Neuron (in vitro differentiated cells): ENCODE measurements at regions not wholly inside any gene's neighbourhood (a gene's known extent, or its start where the extent isn't known, plus 50 kb on each side); places are given as distances from the start of the nearest gene placed in this dataset.
"Not testable (repeated sequence)": the region's sequence is repeated elsewhere in the genome, so short reads cannot be mapped to it uniquely, and the experiment has no call there.

Experiments
- H2AFZ ChIP-seq: one replicate; pipeline ENCODE4 v1.6.1; 2013; ENCODE audit warnings: low read depth, mild to moderate bottlenecking, inconsistent platforms, low read length, moderate library complexity
- H3K27me3 ChIP-seq: one replicate; pipeline ENCODE4 v1.6.1; 2013; ENCODE audit warnings: low read length; ENCODE audit not compliant: insufficient read depth
- H3K36me3 ChIP-seq: one replicate; pipeline ENCODE4 v1.6.1; 2013; ENCODE audit warnings: low read length; ENCODE audit not compliant: insufficient read depth
- H3K4me1 ChIP-seq: one replicate; pipeline ENCODE4 v1.6.1; 2013; ENCODE audit warnings: low read length; ENCODE audit not compliant: insufficient read depth
- H3K4me3 ChIP-seq: 2 replicates; pipeline ENCODE4 v1.5.1; 2013; ENCODE audit warnings: mild to moderate bottlenecking, low read length, moderate library complexity
- H3K9me3 ChIP-seq: one replicate; pipeline ENCODE4 v1.6.1; 2013; ENCODE audit warnings: low read length

DNA sequence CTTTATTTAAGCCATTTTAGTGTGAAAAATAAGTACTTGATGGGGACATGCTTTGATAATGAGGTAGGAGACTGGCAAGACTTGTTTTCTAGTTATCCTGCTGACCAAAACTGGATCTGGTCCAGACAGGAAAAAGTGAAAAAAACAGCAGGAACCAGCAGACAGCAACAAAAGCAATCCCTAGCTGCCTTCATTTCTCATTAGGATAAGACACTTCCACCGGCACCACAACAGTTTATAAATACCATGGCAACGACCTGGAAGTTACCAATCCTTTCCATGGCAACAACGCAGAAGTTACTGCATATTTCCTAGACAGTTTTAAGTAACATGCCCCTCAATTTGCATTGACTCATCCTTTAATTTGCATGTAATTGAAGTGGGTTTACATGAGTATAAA is 993.8 kb upstream of the NCAM2 start:
- Histone ChIP-seq H3K27me3 (no peaks in the 10 kb centered on the region), H3K9me3 (no peaks in the 10 kb centered on the region), H3K4me3 (no peak overlapping the region), H3K4me1 (peaks cover 13% of the 10 kb centered on the region), H2AFZ (no peak overlapping the region), H3K36me3 (no peaks in the 10 kb centered on the region)

DNA sequence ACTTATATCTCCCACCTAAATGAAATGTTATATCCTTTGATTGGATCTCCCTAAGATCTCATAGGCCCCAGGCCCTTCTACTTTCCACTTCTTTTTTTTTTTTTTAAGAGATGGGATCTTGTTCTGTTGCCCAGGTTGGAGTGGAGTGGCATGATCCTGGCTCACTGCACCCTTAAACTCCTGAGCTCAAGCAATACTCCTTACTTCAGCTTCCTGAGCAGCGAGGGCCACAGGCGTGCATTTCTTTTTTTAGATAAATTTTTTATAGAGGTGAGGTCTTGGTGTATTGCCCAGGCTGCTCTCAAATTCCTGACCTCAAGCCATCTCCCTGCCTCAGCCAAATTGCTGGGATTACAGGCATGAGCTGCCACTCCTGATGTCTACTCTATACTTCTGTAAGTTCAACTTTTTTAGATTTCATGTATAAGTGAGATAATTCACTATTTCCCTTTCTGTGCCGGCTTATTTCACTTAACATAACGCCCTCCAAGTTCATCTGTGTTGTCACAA is 987.5 kb upstream of the NCAM2 start:
- Histone ChIP-seq H2AFZ (no peak overlapping the region), H3K36me3 (no peaks in the 10 kb centered on the region), H3K27me3 (no peaks in the 10 kb centered on the region), H3K4me1 (peaks cover 14% of the 10 kb centered on the region), H3K4me3 (no peak overlapping the region), H3K9me3 (no peaks in the 10 kb centered on the region)

DNA sequence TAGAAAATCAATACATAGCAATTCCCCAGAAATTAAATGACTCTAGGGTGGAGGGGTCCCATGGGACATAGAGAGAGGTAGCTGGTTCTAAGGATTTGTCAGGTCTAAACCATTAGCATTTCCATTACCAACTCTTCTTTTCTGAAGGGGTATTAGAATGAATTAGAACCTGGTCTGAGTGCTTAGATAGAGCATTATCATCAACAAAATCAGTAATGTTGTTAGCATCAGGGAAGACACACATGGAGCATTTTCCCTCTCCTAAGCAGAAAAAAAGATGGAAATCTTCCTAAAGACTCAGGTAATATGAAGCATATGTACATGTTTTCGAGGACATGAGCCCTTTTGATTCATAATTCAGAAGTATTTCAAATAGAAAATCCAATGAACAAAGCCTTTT is 984.4 kb upstream of the NCAM2 start:
- H2AFZ ChIP-seq = no peak overlapping the region

DNA sequence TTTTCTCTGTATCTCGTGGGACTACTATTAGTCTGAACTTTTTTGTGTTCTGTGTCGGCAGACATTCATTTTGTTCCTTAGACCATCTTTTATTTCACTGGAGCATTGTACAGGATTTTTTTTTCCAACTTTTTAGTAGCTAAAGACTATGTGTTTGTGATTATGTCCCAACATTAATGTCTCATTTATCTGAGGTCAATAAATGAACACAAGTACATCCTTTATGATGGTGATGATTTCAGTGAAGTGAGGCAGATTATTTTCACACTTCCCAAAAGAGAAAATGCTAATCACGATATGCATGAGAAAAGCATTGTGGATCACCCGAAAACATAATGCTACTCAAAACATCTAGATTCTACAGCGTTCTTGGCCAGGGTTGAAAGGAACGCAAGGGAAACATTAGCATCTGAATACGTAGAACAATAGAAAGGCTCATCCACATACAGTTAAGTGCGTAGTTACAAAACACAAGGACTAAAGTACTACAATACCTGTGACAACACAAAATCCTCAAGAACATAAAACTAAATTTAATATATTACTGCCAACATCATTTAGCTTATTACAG is 981.7 kb upstream of the NCAM2 start:
- Histone ChIP-seq H3K4me3 (no peak overlapping the region), H3K27me3 (no peaks in the 10 kb centered on the region), H2AFZ (no peak overlapping the region), H3K36me3 (no peaks in the 10 kb centered on the region), H3K9me3 (no peaks in the 10 kb centered on the region), H3K4me1 (peaks cover 20% of the 10 kb centered on the region)

More for the DNA sequence above, 984.4 kb upstream of the NCAM2 start:
- H3K9me3 ChIP-seq = no peaks in the 10 kb centered on the region
- peaks cover 26% of the 10 kb centered on the region for H3K4me1 ChIP-seq
- H3K4me3 ChIP-seq = no peak overlapping the region
- H3K36me3 ChIP-seq = no peaks in the 10 kb centered on the region
- no peaks in the 10 kb centered on the region for H3K27me3 ChIP-seq

DNA sequence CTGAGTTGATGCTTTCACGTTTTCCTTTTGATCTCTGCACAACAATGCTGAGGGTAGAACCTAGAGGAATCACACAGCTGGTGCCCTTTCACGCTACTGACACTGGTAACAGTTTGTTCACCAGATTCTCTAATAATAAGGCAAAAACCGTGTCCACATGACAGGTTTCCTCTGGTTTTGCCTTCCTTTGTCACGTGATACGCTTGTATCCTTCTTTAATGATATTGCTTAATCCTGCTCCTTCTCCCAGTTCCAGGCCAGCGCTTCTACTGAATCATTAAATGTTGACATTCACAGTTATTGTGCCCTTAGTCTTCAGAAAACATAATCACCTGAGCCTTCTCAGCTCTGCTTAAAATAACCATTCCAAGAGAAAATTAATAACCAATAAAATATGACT is 978.2 kb upstream of the NCAM2 start:
- Histone ChIP-seq H3K27me3 (no peaks in the 10 kb centered on the region), H3K4me3 (no peak overlapping the region), H2AFZ (no peak overlapping the region), H3K4me1 (peaks cover 20% of the 10 kb centered on the region), H3K36me3 (no peaks in the 10 kb centered on the region), H3K9me3 (no peaks in the 10 kb centered on the region)

DNA sequence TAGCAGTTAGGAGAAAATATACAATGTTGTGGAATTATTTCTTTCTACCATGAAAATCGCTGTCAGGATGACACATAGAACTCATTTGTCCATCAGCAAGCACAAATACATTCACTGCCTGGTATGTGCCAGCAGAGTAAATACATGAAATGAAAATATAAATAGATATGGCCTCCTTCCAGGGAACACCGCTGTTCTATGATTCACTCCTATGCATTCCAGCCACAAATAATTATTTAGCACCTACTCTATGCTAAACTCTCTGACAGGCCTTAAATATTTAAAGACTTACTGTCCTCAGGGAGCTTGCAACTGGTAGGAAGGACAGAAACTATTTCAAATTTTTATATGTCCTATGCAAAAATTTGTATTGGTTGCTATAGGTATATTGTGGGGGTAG is 975.0 kb upstream of the NCAM2 start:
- Histone ChIP-seq H3K36me3 (no peaks in the 10 kb centered on the region), H3K27me3 (no peaks in the 10 kb centered on the region), H3K4me3 (no peak overlapping the region), H3K4me1 (peaks cover 5% of the 10 kb centered on the region), H3K9me3 (no peaks in the 10 kb centered on the region), H2AFZ (no peak overlapping the region)

DNA sequence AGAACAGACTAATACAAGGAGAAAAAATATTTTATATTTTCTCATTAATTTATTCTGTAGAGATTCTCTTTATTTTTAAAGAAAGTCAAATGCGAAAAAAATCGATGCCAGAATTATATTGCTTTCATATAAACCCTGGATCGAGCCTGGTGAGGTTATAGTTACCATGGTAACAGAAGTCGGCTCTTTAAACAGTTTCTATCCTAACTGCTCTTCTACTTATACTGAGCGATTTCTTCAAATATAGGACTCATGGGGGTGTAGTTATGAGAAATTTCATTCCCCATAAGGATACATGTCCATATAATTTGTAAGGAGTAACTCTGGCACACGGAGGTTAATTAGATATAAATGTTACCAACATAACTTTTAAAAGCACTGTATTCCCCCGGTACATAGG is 973.5 kb upstream of the NCAM2 start:
- Histone ChIP-seq H3K4me1 (peaks cover 3% of the 10 kb centered on the region), H3K27me3 (no peaks in the 10 kb centered on the region)

DNA sequence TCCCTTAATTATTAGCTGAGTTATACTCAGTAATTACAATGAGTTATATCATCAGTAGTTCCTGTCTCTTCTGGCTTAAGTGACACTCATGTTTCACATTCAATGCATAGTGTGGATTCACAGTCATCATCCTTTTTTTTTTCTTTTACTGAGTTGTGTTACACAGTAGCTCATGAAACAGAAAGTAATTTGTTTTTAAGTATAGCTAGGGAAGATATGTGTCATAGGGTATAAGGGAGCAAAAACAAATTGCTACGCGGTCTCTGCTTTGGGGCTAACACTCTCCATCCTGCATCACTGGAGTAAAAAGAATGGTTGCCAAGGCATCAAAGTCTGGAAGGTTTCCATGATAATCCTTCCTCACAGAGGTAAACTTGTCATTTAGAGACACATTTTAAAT is 971.7 kb upstream of the NCAM2 start:
- Histone ChIP-seq H3K4me3 (no peak overlapping the region), H3K27me3 (no peaks in the 10 kb centered on the region), H3K9me3 (no peaks in the 10 kb centered on the region), H2AFZ (no peak overlapping the region), H3K36me3 (no peaks in the 10 kb centered on the region), H3K4me1 (no peaks in the 10 kb centered on the region)

More for the DNA sequence above, 973.5 kb upstream of the NCAM2 start:
- no peak overlapping the region for H2AFZ ChIP-seq
- H3K4me3 ChIP-seq = no peak overlapping the region
- no peaks in the 10 kb centered on the region for H3K36me3 ChIP-seq
- no peaks in the 10 kb centered on the region for H3K9me3 ChIP-seq

DNA sequence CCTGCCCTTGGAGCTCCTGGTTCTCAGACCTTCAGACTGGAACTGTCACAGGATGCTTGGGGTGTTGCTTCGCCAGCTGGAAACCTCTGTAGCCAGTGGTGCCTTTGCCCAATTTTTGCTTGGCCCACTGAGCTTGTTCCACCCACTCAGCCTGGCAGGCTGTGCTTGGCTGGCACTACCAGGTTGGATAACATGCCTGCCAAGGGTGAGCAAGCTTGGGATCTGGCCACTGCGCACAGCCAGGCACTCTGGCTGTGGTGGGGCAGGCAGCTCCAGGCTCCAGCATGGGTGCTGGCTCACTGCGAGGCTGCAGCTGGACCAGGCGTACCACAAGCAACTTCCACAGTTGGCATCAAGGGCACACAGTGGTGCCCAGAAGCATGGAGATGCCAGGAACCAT is 967.8 kb upstream of the NCAM2 start:
- no peaks in the 10 kb centered on the region for H3K4me1 ChIP-seq
- no peaks in the 10 kb centered on the region for H3K9me3 ChIP-seq
- no peak overlapping the region for H2AFZ ChIP-seq
- no peak overlapping the region for H3K4me3 ChIP-seq
- H3K36me3 ChIP-seq = no peaks in the 10 kb centered on the region
- H3K27me3 ChIP-seq = no peaks in the 10 kb centered on the region

DNA sequence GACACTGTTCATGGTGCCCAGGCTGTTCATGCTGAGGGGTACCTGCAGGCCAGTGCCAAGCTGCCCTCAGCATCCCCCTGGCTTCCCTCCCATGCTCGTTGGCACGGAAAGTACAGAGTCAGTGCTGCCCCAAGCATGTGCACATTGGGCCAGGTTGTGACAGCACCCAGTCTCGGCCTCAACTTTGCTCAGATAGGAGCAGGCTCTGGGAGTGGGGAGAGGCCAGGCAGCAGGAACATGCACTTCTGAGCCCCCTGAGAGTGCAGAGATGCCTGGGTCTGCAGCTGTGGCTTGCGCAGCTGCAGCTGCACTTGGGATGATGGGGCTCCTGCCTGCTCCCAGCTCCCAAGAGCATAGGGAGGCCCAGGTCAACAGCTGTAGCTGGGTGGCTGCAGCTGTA is 966.4 kb upstream of the NCAM2 start:
- Histone ChIP-seq H2AFZ (no peak overlapping the region), H3K36me3 (no peaks in the 10 kb centered on the region), H3K4me1 (no peaks in the 10 kb centered on the region), H3K4me3 (no peak overlapping the region), H3K9me3 (no peaks in the 10 kb centered on the region), H3K27me3 (no peaks in the 10 kb centered on the region)

DNA sequence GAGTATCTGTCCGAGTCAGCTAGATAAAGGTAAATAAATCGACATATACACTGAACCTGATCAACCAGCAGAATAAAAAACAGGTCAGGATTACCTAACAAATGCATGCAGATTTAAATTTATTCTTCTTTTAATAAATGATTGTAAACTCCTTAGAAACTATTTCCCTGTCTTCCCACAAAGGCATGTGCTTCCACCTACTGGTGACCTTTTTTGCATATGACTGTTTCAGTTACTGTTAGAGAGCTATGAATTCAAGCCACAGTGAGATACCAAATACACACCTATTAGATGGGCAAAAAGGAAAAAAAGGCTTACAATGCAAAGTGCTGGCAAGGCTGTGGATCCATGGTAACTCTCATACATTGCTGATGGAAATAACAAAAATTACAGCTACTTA is 957.4 kb upstream of the NCAM2 start:
- no peaks in the 10 kb centered on the region for H3K27me3 ChIP-seq
- no peak overlapping the region for H2AFZ ChIP-seq
- no peaks in the 10 kb centered on the region for H3K36me3 ChIP-seq
- peaks cover 6% of the 10 kb centered on the region for H3K4me1 ChIP-seq
- peaks cover 2% of the 10 kb centered on the region for H3K9me3 ChIP-seq
- H3K4me3 ChIP-seq = no peak overlapping the region

DNA sequence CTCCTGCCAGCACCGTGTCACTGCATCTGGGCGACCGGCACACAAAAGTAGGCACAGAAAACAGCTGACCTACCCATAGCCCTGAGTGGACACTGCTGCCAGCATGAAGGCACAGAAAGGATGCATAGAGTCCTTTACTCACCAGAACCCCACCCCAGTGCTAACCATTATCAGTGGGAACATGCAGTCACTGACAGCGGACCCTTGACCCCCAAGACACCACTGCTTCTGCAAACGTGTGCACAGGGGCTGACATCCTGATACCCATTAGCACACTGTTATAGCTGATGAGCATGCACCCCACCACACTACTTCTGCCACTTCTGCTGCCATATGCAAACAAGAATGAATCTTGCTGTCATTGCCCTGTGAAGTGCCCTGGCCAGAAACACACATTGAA is 953.0 kb upstream of the NCAM2 start:
- Histone ChIP-seq H3K36me3 (no peaks in the 10 kb centered on the region), H3K4me1 (peaks cover 6% of the 10 kb centered on the region), H3K9me3 (no peaks in the 10 kb centered on the region), H3K27me3 (no peaks in the 10 kb centered on the region), H3K4me3 (no peak overlapping the region), H2AFZ (no peak overlapping the region)

DNA sequence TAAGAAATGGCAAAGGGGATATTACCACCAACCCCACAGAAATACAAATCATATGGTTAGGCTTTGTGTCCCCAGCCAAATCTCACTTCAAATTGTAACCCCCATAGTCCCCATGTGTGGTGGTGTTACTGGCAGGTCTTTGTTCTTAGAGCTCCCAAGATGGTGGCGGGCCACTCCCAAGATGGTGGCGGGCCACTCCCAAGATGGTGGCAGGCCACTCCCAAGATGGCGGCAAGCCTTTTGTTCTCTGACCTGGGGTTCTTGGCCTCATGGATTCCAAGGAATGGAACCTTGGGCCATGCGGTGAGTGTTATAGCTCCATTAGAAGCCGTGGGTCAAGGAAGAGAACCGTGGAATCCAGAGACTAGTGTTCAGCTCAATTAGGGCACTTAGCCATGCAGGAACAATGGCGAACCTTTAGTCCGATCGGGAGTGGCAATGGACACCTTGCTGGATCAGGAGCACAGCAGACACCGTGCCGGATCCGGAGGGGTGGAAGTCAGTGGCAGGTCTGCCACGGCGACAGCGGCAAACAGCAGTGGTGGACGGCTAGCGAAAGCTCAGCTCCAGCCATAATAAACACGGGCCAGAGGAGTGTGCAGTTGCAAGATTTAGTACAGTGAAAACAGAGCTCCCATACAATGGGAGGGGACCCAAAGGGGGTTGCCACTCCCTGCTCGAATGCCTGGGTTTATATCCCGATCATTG is 949.9 kb upstream of the NCAM2 start:
- H3K27me3 ChIP-seq, H3K4me3 ChIP-seq, H3K4me1 ChIP-seq, H2AFZ ChIP-seq, H3K36me3 ChIP-seq, H3K9me3 ChIP-seq: not testable (repeated sequence)

DNA sequence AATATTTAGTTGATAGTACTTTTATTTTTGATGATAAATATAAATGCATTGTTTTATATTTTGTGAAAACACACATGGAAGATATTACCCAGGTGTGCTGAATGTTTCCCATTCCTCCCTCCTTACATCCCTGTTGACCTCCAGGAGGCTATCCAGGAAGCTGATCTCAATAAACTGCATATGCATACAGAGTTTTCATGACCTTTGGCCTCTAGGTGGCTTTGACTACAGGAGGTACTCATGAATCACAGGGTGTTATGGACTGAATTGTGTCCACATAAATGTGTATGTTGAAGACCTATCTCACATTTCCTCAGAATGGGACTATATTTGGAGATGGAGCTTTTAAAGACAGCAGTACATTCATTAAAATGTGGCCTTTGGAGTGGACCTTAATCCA is 914.9 kb upstream of the NCAM2 start:
- no peak overlapping the region for H3K4me3 ChIP-seq
- H3K9me3 ChIP-seq = no peaks in the 10 kb centered on the region
- H3K4me1 ChIP-seq = no peaks in the 10 kb centered on the region
- H2AFZ ChIP-seq = no peak overlapping the region
- no peaks in the 10 kb centered on the region for H3K27me3 ChIP-seq
- no peaks in the 10 kb centered on the region for H3K36me3 ChIP-seq
